ENCODE measurements at regions not wholly inside any gene's neighbourhood (a gene's known extent, or its start where the extent isn't known, plus 50 kb on each side); places are given as distances from the start of the nearest gene placed in this dataset.

- peaks cover 0 to 3% of the 10 kb centered on the region in 2 donors for H3K4me1 ChIP-seq (ENCODE audit: control insufficient read depth in 2 of 2, insufficient read depth in 2 of 2, low read length in 2 of 2)
- H3K9me3 ChIP-seq (ENCODE audit: control insufficient read depth in 2 of 2, insufficient read depth in 1 of 2, low read length in 1 of 2) = no peaks in the 10 kb centered on the region
- H3K36me3 ChIP-seq (ENCODE audit: control insufficient read depth in 2 of 2, insufficient read depth in 2 of 2, low read length in 1 of 2) = no peaks in the 10 kb centered on the region
- DNase-seq (ENCODE audit: low read depth in 6 of 9, low spot score in 9 of 9) = no peak
- 97% methylated on average over 1 of the region's 1 CpG for WGBS
- H3K4me3 ChIP-seq (ENCODE audit: low read length in 2 of 2) = no peak overlapping the region
- no peaks in the 10 kb centered on the region for H3K27me3 ChIP-seq (ENCODE audit: control insufficient read depth in 2 of 2, insufficient read depth in 1 of 2, low read length in 1 of 2)
- no peak overlapping the region for H3K27ac ChIP-seq (ENCODE audit: low read depth in 1 of 2, low read length in 1 of 2)
These were observed 312.2 kb upstream of the SLCO3A1 start for GRCh38 chr15:91541286-91541685.

- H3K9me3 ChIP-seq (ENCODE audit: control insufficient read depth in 2 of 2, insufficient read depth in 1 of 2, low read length in 1 of 2) = no peaks in the 10 kb centered on the region
- H3K4me3 ChIP-seq (ENCODE audit: low read length in 2 of 2) = no peak overlapping the region
- H3K27me3 ChIP-seq (ENCODE audit: control insufficient read depth in 2 of 2, insufficient read depth in 1 of 2, low read length in 1 of 2) = no peaks in the 10 kb centered on the region
- whole genome bisulfite sequencing = 96% methylated on average over 3 of the region's 3 CpGs
- H3K27ac ChIP-seq (ENCODE audit: low read depth in 1 of 2, low read length in 1 of 2) = no peak overlapping the region
- no peaks in the 10 kb centered on the region for H3K36me3 ChIP-seq (ENCODE audit: control insufficient read depth in 2 of 2, insufficient read depth in 2 of 2, low read length in 1 of 2)
- DNase-seq (ENCODE audit: low read depth in 6 of 9, low spot score in 9 of 9) = no peak
- H3K4me1 ChIP-seq (ENCODE audit: control insufficient read depth in 2 of 2, insufficient read depth in 2 of 2, low read length in 2 of 2) = no peaks in the 10 kb centered on the region
These were observed 311.3 kb upstream of the SLCO3A1 start for GRCh38 chr15:91542226-91542625.

DNA sequence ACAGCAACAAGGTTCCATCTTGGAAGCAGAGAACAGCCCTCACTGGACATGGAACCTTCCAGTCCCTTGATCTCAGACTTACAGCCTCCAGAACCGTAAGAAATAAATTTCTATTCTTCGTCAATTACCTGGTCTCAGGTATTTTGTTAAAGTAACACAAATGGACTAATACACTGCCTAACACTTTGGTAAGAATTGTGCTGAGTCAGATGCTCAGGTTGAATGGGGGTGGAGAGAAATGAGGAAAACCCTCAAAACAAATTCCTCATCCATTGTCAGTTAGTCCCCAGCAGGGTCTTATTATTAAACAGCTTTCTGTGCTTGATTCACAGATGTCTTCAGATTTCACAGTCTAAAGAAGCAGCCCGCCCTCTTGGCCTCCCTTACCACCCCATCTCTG lies 306.2 kb upstream of the SLCO3A1 start:
- Histone ChIP-seq H3K9me3 (ENCODE audit: control insufficient read depth in 2 of 2, insufficient read depth in 1 of 2, low read length in 1 of 2) (no peaks in the 10 kb centered on the region), H3K4me3 (ENCODE audit: low read length in 2 of 2) (no peak overlapping the region), H3K27ac (ENCODE audit: low read depth in 1 of 2, low read length in 1 of 2) (no peak overlapping the region), H3K36me3 (ENCODE audit: control insufficient read depth in 2 of 2, insufficient read depth in 2 of 2, low read length in 1 of 2) (no peaks in the 10 kb centered on the region), H3K4me1 (ENCODE audit: control insufficient read depth in 2 of 2, insufficient read depth in 2 of 2, low read length in 2 of 2) (no peaks in the 10 kb centered on the region), H3K27me3 (ENCODE audit: control insufficient read depth in 2 of 2, insufficient read depth in 1 of 2, low read length in 1 of 2) (no peaks in the 10 kb centered on the region)
- DNase-seq (ENCODE audit: low read depth in 6 of 9, low spot score in 9 of 9) = no peak
- 97% methylated on average over 3 of the region's 3 CpGs for WGBS

DNA sequence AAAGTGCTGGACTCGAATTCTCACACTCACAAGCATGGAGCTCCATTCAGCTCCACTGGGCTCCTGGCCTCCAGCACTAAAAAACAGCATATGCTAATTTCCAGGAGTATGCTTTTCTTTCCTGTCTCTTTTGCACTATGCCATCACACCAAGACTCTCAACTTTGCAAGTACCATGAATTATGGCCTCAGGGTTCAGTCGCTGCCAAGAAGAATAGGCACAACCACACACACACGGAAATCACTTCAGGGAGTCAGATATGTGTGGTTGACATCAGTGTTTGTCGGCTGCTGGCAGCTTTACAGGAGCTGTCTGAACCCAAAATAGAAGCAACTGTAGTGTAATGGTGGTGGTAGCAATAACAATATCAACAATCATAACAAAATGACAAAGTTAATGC lies 305.0 kb upstream of the SLCO3A1 start:
- no peaks in the 10 kb centered on the region for H3K36me3 ChIP-seq (ENCODE audit: control insufficient read depth in 2 of 2, insufficient read depth in 2 of 2, low read length in 1 of 2)
- no peaks in the 10 kb centered on the region for H3K27me3 ChIP-seq (ENCODE audit: control insufficient read depth in 2 of 2, insufficient read depth in 1 of 2, low read length in 1 of 2)
- H3K4me1 ChIP-seq (ENCODE audit: control insufficient read depth in 2 of 2, insufficient read depth in 2 of 2, low read length in 2 of 2) = no peaks in the 10 kb centered on the region
- H3K27ac ChIP-seq (ENCODE audit: low read depth in 1 of 2, low read length in 1 of 2) = no peak overlapping the region
- WGBS = 91% methylated on average over 4 of the region's 4 CpGs
- no peak for DNase-seq (ENCODE audit: low read depth in 6 of 9, low spot score in 9 of 9)
- H3K9me3 ChIP-seq (ENCODE audit: control insufficient read depth in 2 of 2, insufficient read depth in 1 of 2, low read length in 1 of 2) = no peaks in the 10 kb centered on the region
- no peak overlapping the region for H3K4me3 ChIP-seq (ENCODE audit: low read length in 2 of 2)

DNA sequence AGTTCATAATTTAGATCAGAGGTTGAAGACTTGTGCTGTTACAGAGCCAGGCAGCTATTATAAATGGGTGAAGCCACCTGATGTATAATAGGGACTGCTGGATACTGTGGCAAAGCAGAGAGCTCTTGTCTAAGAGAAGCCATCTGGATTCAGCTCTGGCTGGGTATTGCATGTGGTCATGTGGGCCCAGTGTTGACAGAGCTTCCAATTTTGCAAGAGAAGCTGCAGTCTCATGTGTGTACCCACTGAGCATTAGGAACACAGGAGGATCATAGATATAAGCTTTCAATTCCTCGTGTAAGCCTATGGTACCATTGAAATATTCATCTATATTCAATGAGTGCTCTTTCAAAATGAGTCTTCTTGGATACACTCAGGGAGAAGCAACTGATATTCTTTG lies 303.9 kb upstream of the SLCO3A1 start:
- 95% methylated on average over 1 of the region's 1 CpG for WGBS
- Histone ChIP-seq H3K27me3 (ENCODE audit: control insufficient read depth in 2 of 2, insufficient read depth in 1 of 2, low read length in 1 of 2) (no peaks in the 10 kb centered on the region), H3K4me3 (ENCODE audit: low read length in 2 of 2) (no peak overlapping the region), H3K4me1 (ENCODE audit: control insufficient read depth in 2 of 2, insufficient read depth in 2 of 2, low read length in 2 of 2) (no peaks in the 10 kb centered on the region), H3K9me3 (ENCODE audit: control insufficient read depth in 2 of 2, insufficient read depth in 1 of 2, low read length in 1 of 2) (no peaks in the 10 kb centered on the region), H3K27ac (ENCODE audit: low read depth in 1 of 2, low read length in 1 of 2) (no peak overlapping the region), H3K36me3 (ENCODE audit: control insufficient read depth in 2 of 2, insufficient read depth in 2 of 2, low read length in 1 of 2) (no peaks in the 10 kb centered on the region)
- no peak for DNase-seq (ENCODE audit: low read depth in 6 of 9, low spot score in 9 of 9)

GRCh38 chr15:91552555-91552954 lies 301.0 kb upstream of the SLCO3A1 start:
- Histone ChIP-seq H3K27me3 (ENCODE audit: control insufficient read depth in 2 of 2, insufficient read depth in 1 of 2, low read length in 1 of 2) (no peaks in the 10 kb centered on the region), H3K4me1 (ENCODE audit: control insufficient read depth in 2 of 2, insufficient read depth in 2 of 2, low read length in 2 of 2) (no peaks in the 10 kb centered on the region), H3K4me3 (ENCODE audit: low read length in 2 of 2) (no peak overlapping the region), H3K9me3 (ENCODE audit: control insufficient read depth in 2 of 2, insufficient read depth in 1 of 2, low read length in 1 of 2) (no peaks in the 10 kb centered on the region), H3K36me3 (ENCODE audit: control insufficient read depth in 2 of 2, insufficient read depth in 2 of 2, low read length in 1 of 2) (no peaks in the 10 kb centered on the region), H3K27ac (ENCODE audit: low read depth in 1 of 2, low read length in 1 of 2) (no peak overlapping the region)
- DNase-seq (ENCODE audit: low read depth in 6 of 9, low spot score in 9 of 9) = no peak
- WGBS = 97% methylated on average over 5 of the region's 5 CpGs

GRCh38 chr15:91553196-91553854 lies 300.2 kb upstream of the SLCO3A1 start:
- no peaks in the 10 kb centered on the region for H3K36me3 ChIP-seq (ENCODE audit: control insufficient read depth in 2 of 2, insufficient read depth in 2 of 2, low read length in 1 of 2)
- no peaks in the 10 kb centered on the region for H3K9me3 ChIP-seq (ENCODE audit: control insufficient read depth in 2 of 2, insufficient read depth in 1 of 2, low read length in 1 of 2)
- H3K27me3 ChIP-seq (ENCODE audit: control insufficient read depth in 2 of 2, insufficient read depth in 1 of 2, low read length in 1 of 2) = no peaks in the 10 kb centered on the region
- no peak overlapping the region for H3K27ac ChIP-seq (ENCODE audit: low read depth in 1 of 2, low read length in 1 of 2)
- DNase-seq (ENCODE audit: low read depth in 6 of 9, low spot score in 9 of 9) = no peak
- no peak overlapping the region for H3K4me3 ChIP-seq (ENCODE audit: low read length in 2 of 2)
- WGBS = 83% methylated on average over 6 of the region's 6 CpGs
- no peaks in the 10 kb centered on the region for H3K4me1 ChIP-seq (ENCODE audit: control insufficient read depth in 2 of 2, insufficient read depth in 2 of 2, low read length in 2 of 2)

- no peaks in the 10 kb centered on the region for H3K27me3 ChIP-seq (ENCODE audit: control insufficient read depth in 2 of 2, insufficient read depth in 1 of 2, low read length in 1 of 2)
- H3K27ac ChIP-seq (ENCODE audit: low read depth in 1 of 2, low read length in 1 of 2) = no peak overlapping the region
- no peaks in the 10 kb centered on the region for H3K9me3 ChIP-seq (ENCODE audit: control insufficient read depth in 2 of 2, insufficient read depth in 1 of 2, low read length in 1 of 2)
- no peaks in the 10 kb centered on the region for H3K4me1 ChIP-seq (ENCODE audit: control insufficient read depth in 2 of 2, insufficient read depth in 2 of 2, low read length in 2 of 2)
- no peak for DNase-seq (ENCODE audit: low read depth in 6 of 9, low spot score in 9 of 9)
- no peak overlapping the region for H3K4me3 ChIP-seq (ENCODE audit: low read length in 2 of 2)
- 95% methylated on average over 4 of the region's 4 CpGs for WGBS
- no peaks in the 10 kb centered on the region for H3K36me3 ChIP-seq (ENCODE audit: control insufficient read depth in 2 of 2, insufficient read depth in 2 of 2, low read length in 1 of 2)
These were observed 298.2 kb upstream of the SLCO3A1 start for GRCh38 chr15:91555312-91555711.

- H3K4me1 ChIP-seq (ENCODE audit: control insufficient read depth in 2 of 2, insufficient read depth in 2 of 2, low read length in 2 of 2) = no peaks in the 10 kb centered on the region
- 96% methylated on average over 5 of the region's 5 CpGs for WGBS
- no peaks in the 10 kb centered on the region for H3K9me3 ChIP-seq (ENCODE audit: control insufficient read depth in 2 of 2, insufficient read depth in 1 of 2, low read length in 1 of 2)
- no peak overlapping the region for H3K4me3 ChIP-seq (ENCODE audit: low read length in 2 of 2)
- no peaks in the 10 kb centered on the region for H3K36me3 ChIP-seq (ENCODE audit: control insufficient read depth in 2 of 2, insufficient read depth in 2 of 2, low read length in 1 of 2)
- H3K27ac ChIP-seq (ENCODE audit: low read depth in 1 of 2, low read length in 1 of 2) = no peak overlapping the region
- no peaks in the 10 kb centered on the region for H3K27me3 ChIP-seq (ENCODE audit: control insufficient read depth in 2 of 2, insufficient read depth in 1 of 2, low read length in 1 of 2)
- DNase-seq (ENCODE audit: low read depth in 6 of 9, low spot score in 9 of 9) = no peak
These were observed 296.6 kb upstream of the SLCO3A1 start for GRCh38 chr15:91556926-91557325.

GRCh38 chr15:91559066-91559465 lies 294.4 kb upstream of the SLCO3A1 start:
- 96% methylated on average over 3 of the region's 3 CpGs for WGBS
- H3K9me3 ChIP-seq (ENCODE audit: control insufficient read depth in 2 of 2, insufficient read depth in 1 of 2, low read length in 1 of 2) = no peaks in the 10 kb centered on the region
- H3K27me3 ChIP-seq (ENCODE audit: control insufficient read depth in 2 of 2, insufficient read depth in 1 of 2, low read length in 1 of 2) = no peaks in the 10 kb centered on the region
- H3K4me1 ChIP-seq (ENCODE audit: control insufficient read depth in 2 of 2, insufficient read depth in 2 of 2, low read length in 2 of 2) = no peaks in the 10 kb centered on the region
- no peak for DNase-seq (ENCODE audit: low read depth in 6 of 9, low spot score in 9 of 9)
- H3K27ac ChIP-seq (ENCODE audit: low read depth in 1 of 2, low read length in 1 of 2) = no peak overlapping the region
- H3K4me3 ChIP-seq (ENCODE audit: low read length in 2 of 2) = no peak overlapping the region
- no peaks in the 10 kb centered on the region for H3K36me3 ChIP-seq (ENCODE audit: control insufficient read depth in 2 of 2, insufficient read depth in 2 of 2, low read length in 1 of 2)
